Activated T-cell treated with anti-CD3 and anti-CD28 coated beads for 1 hour (primary cell): ENCODE measurements at regions not wholly inside any gene's neighbourhood (a gene's known extent, or its start where the extent isn't known, plus 50 kb on each side); places are given as distances from the start of the nearest gene placed in this dataset.
"Not testable (repeated sequence)": the region's sequence is repeated elsewhere in the genome, so short reads cannot be mapped to it uniquely, and the experiment has no call there.

Source experiments
- DNase-seq: peaks from one replicate; pipeline ENCODE4 v3.0.0-alpha.2; 2020; ENCODE audit warnings: low read depth

- DNase-seq: no peak
Observed at GRCh38 chr10:65628493-65629139, 1297.2 kb upstream of the LRRTM3 start.

- no peak for DNase-seq
Observed at GRCh38 chr10:65660006-65660405, 1265.8 kb upstream of the LRRTM3 start.

DNA sequence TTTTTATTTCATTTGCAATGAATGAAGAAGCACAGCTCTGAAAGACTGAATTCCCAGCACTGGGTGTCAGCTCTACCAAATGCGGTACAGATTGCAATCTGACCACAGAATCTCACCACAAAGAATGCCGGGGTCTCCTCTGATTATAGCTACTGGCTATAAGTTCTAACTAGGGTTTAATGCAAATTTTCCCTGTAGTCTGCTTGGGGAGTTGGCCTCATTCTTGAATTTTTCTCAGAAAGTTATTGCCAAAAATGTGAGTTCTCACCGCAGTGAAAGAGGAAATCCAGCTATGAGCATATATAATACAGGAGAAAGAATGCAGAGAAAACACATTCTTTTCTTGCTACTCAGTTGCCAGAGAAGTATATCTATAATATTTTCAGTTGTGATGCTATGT lies 1255.7 kb upstream of the LRRTM3 start:
- no peak for DNase-seq

DNA sequence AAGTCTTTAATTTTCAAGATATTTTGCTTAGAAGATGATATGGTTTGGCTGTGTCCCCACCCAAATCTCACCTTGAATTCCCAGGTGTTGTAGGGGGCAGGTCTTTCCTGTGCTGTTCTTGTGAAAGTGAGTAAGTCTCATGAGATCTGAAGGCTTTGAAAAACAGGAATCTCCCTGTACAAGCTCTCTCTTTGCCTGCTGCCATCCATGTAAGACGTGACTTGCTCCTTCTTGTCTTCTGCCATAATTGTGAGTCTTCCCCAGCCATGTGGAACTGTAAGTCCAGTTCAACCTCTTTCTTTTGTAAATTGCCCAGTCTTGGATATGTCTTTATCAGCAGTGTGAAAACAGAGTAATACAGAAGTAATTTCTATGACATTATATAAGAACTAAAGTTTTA lies 1255.2 kb upstream of the LRRTM3 start:
- not testable (repeated sequence) for DNase-seq

DNA sequence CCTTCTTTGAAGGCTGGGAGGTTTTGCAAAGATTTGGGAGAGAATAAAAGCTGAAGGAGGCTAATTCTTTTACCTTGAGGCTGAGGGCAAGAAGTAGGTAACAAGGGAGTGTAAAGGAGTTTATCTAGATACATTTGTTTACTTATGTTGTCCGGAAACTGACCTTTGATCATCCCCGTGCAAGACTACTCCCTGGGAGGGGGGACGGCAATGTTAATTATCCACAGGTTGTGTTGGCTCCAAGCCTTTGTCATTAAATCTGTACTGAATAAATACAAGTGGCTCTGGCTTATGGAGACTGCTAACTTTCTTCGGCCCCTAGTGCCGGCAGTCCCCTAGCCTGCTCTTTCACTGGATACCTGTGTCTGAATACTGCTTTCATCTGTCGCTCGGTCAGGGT lies 1250.6 kb upstream of the LRRTM3 start:
- DNase-seq: no peak

GRCh38 chr10:65684896-65685295 lies 1240.9 kb upstream of the LRRTM3 start:
- DNase-seq: no peak

- DNase-seq: no peak
Observed at GRCh38 chr10:65701168-65701776, 1224.6 kb upstream of the LRRTM3 start.

DNA sequence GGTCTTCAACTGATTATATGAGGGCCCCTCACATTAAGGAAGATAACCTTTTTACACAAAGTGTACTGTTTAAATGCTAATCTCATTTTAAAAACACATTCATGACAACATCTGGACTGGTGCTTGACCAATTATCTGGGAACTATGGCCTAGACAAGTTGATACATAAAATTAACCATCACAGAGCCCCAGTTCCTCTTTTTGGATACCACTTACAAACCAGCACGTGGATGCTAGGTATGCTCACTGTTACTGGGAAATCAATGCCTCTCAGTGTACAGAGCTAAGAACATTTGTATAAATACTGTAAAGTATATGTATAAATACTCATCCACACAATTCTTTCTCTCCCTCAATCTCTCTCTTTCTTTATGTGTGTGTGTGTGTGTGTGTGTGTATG lies 1217.8 kb upstream of the LRRTM3 start:
- no peak for DNase-seq

DNA sequence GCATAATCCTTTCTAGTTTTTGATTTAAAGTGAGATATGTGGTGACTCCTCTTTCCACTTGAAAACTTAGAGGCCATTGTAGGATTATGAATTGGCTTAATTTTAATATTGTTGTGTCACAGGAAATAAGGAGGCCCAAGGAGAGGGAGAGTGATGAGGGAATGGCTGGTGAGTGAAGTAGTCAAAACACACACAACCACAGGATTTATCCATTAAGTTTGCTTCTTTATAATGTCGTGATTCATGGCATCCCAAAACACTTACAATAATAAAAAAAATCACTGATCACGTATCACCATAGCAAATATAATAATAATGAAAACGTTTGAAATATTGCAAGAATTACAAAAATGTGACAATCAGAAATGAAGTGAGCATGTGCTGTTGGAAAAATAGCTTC lies 1215.5 kb upstream of the LRRTM3 start:
- DNase-seq: no peak

DNA sequence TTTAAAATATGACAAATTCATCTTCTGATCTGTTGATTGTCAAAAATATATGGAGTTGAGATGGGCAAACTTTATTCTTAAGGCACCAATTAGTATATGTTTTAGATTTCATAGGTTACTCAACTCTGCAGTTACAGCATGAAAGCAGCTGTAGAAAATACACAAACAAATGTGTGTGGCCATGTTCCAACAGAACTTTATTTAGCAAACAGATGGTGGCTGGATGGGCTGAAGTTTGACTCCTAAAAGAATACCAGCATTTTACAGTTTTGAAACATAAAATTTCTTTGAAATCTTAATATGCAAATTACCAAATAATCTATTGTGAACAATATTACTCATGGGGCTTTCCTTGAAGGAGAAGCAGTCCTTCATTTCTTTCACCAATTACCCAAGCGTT lies 1206.0 kb upstream of the LRRTM3 start:
- no peak for DNase-seq

GRCh38 chr10:65720901-65721300 lies 1204.9 kb upstream of the LRRTM3 start:
- no peak for DNase-seq

DNA sequence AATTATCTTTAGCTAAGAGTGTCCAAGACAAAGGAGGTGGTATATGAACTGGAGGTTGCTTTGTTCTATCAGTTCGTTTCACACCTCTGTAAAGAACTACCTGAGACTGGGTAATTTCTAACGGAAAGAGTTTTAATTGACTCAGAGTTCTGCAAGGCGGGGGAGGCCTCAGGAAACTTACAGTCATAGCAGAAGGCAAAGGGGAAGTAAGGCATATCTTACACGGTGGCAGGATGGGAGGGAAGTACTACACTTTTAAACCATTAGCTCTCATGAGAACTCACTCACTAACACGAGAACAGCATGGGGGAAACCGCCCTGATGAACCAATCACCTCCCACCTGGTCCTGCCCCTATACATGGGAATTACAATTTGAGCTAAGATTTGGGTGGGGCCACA lies 1202.3 kb upstream of the LRRTM3 start:
- DNase-seq: no peak

DNA sequence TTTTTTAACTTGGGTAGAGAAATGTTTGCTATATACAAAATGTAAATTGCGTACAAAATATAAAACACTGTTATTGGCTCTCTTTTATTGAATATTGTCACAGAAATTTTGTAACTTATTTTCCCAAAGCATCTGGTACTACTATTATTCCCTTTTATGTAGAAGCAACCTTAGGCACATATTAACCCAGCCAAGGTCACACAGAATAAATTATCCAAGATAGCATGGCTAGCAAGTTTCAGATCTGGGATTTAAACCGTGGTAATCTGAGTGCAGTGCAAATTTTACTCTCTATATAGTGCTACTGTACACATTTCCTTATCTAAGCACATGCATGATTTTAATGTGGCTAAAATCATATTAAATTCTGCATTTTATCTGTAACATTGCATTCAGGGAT lies 1190.5 kb upstream of the LRRTM3 start:
- no peak for DNase-seq

DNA sequence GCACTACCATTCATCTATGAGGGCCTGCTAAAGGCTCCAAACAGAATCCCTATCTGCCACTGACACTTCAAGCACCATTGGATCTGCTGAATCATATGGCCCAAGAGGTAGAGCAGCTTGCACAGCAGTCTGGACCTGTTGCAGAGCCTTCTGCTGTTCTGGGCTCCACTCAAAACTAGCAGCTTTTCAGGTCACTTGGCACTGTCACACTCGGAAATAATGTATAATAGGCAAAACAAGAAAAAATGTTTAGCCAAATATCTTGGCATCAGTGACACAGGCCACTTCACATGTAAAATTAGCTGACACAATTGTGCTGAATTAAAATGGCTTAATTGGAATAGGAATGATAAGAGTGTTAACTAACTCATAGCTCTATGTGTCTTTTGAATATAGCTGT lies 1182.9 kb upstream of the LRRTM3 start:
- no peak for DNase-seq

DNA sequence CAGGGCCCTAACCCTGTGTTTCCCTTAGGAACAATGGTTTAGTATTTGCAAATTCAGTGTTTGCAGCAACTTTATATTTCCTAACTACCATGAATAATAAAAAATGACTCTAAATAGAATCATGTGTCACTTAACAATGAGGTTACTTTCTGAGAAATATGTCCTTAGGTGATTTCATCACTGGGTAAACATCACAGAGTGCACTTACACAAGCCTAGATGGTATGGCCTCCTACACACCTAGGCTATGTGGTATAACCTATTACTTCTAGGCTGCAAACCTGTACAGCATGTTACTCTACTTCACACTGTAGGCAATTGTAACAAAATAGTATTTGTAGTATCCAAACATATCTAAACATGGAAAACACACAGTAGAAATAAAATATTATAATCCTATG lies 1174.6 kb upstream of the LRRTM3 start:
- DNase-seq: no peak

DNA sequence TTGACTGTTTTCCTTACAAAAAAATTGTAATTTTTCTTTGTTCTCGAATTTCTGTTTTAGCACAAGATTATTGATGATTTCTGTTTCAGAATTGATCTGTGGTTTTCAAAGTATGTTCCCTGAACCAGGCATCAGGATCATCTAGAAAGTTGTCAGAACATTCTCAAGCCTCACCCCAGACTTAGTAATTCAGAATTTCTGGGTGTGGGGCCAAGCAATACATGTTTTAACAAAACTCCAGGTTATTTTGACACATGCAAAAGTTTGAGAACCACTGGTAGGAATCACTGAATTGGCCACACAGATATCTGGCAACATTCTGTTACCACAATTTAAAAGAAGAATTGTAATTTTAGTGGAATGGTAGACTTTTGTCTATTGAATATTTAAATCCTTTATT lies 1173.9 kb upstream of the LRRTM3 start:
- DNase-seq: no peak

GRCh38 chr10:65753532-65753931 lies 1172.3 kb upstream of the LRRTM3 start:
- DNase-seq: no peak

DNA sequence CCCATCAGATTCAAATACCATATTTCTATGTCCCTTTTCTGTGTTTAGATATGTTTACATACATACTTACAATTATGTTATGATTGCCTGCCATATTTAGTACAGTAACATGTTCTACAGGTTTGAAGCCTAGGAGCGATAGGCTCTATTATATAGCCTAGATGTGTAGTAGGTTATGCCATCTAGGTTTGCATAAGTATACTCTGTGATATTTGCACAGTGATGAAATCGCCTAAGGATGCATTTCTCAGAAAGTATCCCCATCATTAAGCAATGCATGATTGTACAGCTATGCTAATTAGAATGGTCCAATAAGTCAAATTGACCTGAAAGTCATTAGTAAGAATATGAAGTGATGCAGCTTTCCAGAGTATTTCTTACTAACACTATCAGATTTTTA lies 1171.7 kb upstream of the LRRTM3 start:
- DNase-seq: no peak

DNA sequence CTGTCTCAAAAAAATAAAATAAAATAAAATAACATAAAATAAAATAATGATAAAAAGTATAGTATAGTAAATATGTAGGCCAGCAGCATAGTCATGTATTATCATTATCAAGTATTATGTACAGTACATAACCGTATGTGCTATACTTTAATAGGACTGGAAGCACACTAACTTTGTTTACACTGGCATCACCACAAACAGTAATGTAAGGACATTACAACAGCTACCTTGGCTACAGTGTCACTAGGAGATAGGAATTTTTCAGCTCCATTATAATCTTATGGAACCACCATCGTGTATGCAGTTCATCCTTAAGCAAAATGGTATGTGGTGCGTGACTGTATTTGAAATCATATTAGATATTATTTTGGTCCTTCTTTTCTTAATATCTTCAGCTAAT lies 1163.5 kb upstream of the LRRTM3 start:
- no peak for DNase-seq

DNA sequence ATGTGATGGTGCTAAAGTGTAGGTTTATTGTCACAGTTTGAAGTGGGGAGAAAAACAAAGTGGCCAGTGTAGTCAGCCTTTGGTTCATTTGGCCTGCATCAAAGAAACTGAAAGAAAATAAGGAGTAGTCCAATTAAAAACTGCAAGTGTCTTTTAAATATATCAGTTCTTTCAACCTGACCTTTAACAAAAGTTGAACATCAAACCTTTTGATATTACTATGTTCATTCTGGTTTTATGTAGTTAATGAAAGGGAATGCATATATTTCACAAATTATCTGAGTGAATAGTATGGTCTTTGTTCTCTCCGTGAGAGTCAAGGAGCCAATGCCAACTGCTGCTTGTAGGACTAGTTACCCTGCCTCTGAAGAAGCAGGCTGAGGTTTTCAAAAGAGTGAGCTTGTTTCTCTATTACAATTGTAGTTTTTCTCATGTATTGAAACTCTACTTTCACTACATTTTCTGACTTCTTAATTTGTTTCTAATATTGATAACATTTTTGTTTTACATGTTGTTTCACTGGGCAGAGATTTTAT lies 1160.8 kb upstream of the LRRTM3 start:
- no peak for DNase-seq

DNA sequence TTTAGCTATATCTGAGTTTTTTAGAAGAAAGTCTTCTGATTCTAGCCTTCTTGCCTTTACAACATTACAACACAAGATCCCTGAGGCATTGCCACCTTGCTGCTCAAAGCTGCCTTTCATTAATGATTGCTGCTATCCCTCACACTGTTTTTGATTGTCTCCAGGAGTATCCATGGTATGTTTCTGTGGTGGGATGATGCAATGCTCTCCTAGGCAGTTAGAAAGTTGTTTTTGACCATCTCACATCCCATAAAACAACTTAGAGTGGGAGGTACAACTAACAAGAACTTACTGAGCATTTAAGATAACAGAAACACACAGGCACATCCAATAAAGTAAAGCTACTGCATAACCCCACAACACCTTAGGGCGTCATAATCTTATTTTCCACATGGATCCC lies 1156.0 kb upstream of the LRRTM3 start:
- no peak for DNase-seq

- no peak for DNase-seq
Observed at GRCh38 chr10:65778753-65779152, 1147.1 kb upstream of the LRRTM3 start.

DNA sequence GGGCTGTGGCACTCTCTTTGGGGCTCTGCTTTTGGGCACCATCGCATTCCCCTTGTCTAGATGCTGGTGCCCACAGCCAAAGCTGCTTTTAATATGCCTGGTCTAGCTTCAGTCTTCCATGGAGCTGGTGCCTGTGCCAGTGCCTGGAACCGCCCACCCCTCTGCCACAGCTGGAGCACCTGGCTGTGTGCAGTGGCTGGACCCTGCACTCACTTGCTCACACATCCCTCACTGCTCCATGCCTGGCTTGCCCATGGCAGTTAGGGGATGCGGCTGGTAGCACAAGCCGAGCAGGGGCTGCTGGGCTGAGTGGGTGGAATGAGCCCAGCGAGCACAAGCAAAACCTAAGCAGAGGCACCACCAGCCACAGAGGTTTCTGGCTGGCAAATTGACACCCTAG lies 1145.9 kb upstream of the LRRTM3 start:
- no peak for DNase-seq

GRCh38 chr10:65786279-65786678 lies 1139.6 kb upstream of the LRRTM3 start:
- no peak for DNase-seq
